ENCODE measurements at regions not wholly inside any gene's neighbourhood (a gene's known extent, or its start where the extent isn't known, plus 50 kb on each side); places are given as distances from the start of the nearest gene placed in this dataset.
"Not testable (repeated sequence)": the region's sequence is repeated elsewhere in the genome, so short reads cannot be mapped to it uniquely, and the experiment has no call there.

DNA sequence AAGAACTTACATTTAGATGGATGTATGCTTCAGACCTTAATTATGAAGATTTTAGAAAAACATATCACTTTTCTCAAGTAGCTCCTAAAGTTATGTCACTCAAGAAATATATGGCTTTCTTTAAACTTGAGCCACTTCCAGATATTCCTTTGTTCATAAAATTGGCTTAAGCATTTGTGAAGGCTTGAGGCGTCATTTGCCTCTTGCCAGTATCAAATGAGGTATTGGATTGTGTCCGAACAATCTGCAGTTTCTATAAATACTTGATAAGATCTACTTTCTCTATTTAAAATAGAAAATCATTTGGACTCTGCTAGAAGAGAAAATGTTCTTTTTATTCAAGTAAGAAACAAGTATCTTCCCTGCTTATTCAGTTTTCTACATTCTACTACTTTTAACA is 102.6 kb downstream of the RSL24D1 start:
- no peaks in the 10 kb centered on the region for H3K9me3 ChIP-seq (ENCODE audit: control insufficient read depth, insufficient read depth, low read length)
- no peaks in the 10 kb centered on the region for H3K4me1 ChIP-seq (ENCODE audit: control insufficient read depth, insufficient read depth, low read length)
- no peaks in the 10 kb centered on the region for H3K27me3 ChIP-seq (ENCODE audit: control insufficient read depth, insufficient read depth, low read length)
- H3K36me3 ChIP-seq (ENCODE audit: control insufficient read depth, insufficient read depth, low read length) = no peaks in the 10 kb centered on the region
- WGBS (ENCODE audit: insufficient coverage) = no CpG with 5 or more reads among the region's 2 CpGs
- H3K27ac ChIP-seq (ENCODE audit: low read depth, low read length) = no peak overlapping the region
- DNase-seq (ENCODE audit: low read depth in 4 of 6, low spot score in 6 of 6) = peak in 1 of 6 donors; percentile 73
- H3K4me3 ChIP-seq (ENCODE audit: low read depth, low read length) = no peak overlapping the region

DNA sequence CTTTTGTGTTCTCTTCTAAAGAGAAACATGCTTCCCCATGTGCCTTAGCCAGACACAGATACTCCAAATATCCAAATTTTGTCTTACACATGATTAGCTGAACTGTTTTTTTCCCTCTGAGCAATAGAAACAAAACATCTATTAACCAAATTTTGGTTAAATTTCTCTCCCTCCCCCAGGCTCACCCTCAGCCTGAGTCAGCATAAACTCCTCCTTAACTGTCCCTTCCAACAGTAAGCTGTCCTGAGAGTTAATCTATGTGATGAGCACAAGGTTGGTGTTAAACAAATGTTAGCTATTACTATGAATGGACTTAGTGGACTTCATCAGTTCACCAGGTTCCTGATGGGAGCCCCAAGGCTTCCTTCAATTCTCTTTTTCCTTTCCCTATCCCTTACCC is 108.5 kb downstream of the RSL24D1 start:
- H3K4me1 ChIP-seq (ENCODE audit: control insufficient read depth, insufficient read depth, low read length) = no peaks in the 10 kb centered on the region
- no peak for DNase-seq (ENCODE audit: low read depth in 4 of 6, low spot score in 6 of 6)
- no peaks in the 10 kb centered on the region for H3K9me3 ChIP-seq (ENCODE audit: control insufficient read depth, insufficient read depth, low read length)
- H3K27ac ChIP-seq (ENCODE audit: low read depth, low read length) = no peak overlapping the region
- no peak overlapping the region for H3K4me3 ChIP-seq (ENCODE audit: low read depth, low read length)
- no peaks in the 10 kb centered on the region for H3K36me3 ChIP-seq (ENCODE audit: control insufficient read depth, insufficient read depth, low read length)
- H3K27me3 ChIP-seq (ENCODE audit: control insufficient read depth, insufficient read depth, low read length) = no peaks in the 10 kb centered on the region

DNA sequence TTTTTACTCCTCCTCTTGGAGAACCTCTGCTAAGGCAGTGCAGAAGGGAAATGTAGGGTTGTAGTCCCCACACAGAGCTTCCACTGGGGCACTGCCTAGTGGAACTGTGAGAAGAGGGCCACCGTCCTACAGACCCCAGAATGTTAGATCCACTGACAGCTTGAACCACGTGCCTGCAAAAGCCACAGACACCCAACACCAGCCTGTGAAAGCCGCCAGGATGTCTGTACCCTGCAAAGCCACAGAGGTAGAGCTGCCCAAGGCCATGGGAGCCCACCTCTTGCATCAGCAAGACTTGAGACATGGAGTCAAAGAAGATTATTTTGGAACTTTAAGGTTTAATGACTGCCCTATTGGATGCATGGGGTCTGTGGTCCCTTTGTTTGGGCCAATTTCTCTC is 112.1 kb downstream of the RSL24D1 start:
- Histone ChIP-seq H3K27me3 (ENCODE audit: control insufficient read depth, insufficient read depth, low read length) (no peaks in the 10 kb centered on the region), H3K27ac (ENCODE audit: low read depth, low read length) (no peak overlapping the region), H3K4me1 (ENCODE audit: control insufficient read depth, insufficient read depth, low read length) (no peaks in the 10 kb centered on the region), H3K9me3 (ENCODE audit: control insufficient read depth, insufficient read depth, low read length) (no peaks in the 10 kb centered on the region), H3K4me3 (ENCODE audit: low read depth, low read length) (no peak overlapping the region), H3K36me3 (ENCODE audit: control insufficient read depth, insufficient read depth, low read length) (no peaks in the 10 kb centered on the region)
- DNase-seq (ENCODE audit: low read depth in 4 of 6, low spot score in 6 of 6) = no peak
- WGBS (ENCODE audit: insufficient coverage) = 100% methylated on average over 1 of the region's 3 CpGs

DNA sequence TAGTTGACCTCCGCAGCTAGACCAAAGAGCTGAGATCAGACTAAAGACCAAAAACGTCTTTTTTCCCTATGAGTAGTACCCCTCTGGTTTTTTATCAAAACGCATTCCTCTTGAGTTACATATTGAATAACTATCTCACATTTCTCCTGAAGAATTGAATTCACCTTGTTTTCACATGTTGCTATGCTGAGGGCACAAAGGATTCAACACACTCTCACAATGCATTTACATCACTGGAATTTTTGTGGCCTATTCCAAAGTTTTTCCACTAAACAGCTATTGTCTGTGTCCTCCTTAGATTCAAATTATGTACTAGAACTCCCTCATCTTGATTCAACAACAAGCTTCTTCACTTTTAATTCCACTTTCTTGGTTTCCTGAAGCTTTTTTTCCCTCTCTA is 112.5 kb downstream of the RSL24D1 start:
- Histone ChIP-seq H3K36me3 (ENCODE audit: control insufficient read depth, insufficient read depth, low read length) (no peaks in the 10 kb centered on the region), H3K27ac (ENCODE audit: low read depth, low read length) (no peak overlapping the region), H3K4me3 (ENCODE audit: low read depth, low read length) (no peak overlapping the region), H3K4me1 (ENCODE audit: control insufficient read depth, insufficient read depth, low read length) (no peaks in the 10 kb centered on the region), H3K9me3 (ENCODE audit: control insufficient read depth, insufficient read depth, low read length) (no peaks in the 10 kb centered on the region), H3K27me3 (ENCODE audit: control insufficient read depth, insufficient read depth, low read length) (no peaks in the 10 kb centered on the region)
- WGBS (ENCODE audit: insufficient coverage) = 83% methylated on average over 3 of the region's 3 CpGs
- no peak for DNase-seq (ENCODE audit: low read depth in 4 of 6, low spot score in 6 of 6)

DNA sequence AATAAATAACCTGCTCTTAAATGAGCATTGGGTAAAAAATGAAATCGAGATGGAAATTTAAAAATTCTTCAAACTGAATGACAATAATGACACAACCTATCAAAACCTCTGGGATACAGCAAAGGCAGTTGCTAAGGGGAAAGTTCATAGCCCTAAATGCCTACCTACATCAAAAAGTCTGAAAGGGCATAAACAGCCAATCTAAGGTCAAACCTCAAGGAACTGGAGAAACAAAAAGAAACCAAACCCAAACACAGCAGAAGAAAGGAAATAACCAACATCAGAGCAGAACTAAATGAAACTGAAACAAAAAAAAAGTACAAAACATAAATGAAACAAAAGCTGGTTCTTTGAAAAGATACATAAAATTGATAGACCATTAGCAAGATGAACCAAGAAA is 119.7 kb downstream of the RSL24D1 start:
- not testable (repeated sequence) for H3K36me3 ChIP-seq (ENCODE audit: control insufficient read depth, insufficient read depth, low read length); H3K4me1 ChIP-seq (ENCODE audit: control insufficient read depth, insufficient read depth, low read length); H3K27me3 ChIP-seq (ENCODE audit: control insufficient read depth, insufficient read depth, low read length); H3K9me3 ChIP-seq (ENCODE audit: control insufficient read depth, insufficient read depth, low read length); H3K27ac ChIP-seq (ENCODE audit: low read depth, low read length); DNase-seq (ENCODE audit: low read depth in 4 of 6, low spot score in 6 of 6); H3K4me3 ChIP-seq (ENCODE audit: low read depth, low read length)
- no CpG with 5 or more reads among the region's 1 CpG for WGBS (ENCODE audit: insufficient coverage)

DNA sequence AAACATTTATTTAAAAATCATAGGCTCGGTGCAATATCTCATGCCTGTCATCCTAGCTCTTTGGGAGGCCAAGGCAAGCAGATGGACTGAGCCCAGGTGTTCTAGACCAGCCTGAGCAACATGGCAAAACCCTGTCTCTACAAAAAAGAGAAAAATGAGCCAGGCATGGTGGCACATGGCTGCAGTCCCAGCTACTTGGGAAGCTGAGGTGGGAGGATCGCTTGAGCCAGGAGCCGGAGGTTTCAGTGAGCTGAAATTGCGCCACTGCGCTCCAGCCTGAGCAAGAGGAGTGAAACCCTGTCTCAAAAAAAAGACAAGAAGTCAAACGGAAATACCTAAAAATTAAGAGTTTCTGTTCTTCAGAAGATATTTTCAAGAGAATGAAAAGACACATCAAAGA is 122.3 kb downstream of the RSL24D1 start:
- no peaks in the 10 kb centered on the region for H3K27me3 ChIP-seq (ENCODE audit: control insufficient read depth, insufficient read depth, low read length)
- H3K4me3 ChIP-seq (ENCODE audit: low read depth, low read length) = no peak overlapping the region
- no peak for DNase-seq (ENCODE audit: low read depth in 4 of 6, low spot score in 6 of 6)
- no peaks in the 10 kb centered on the region for H3K4me1 ChIP-seq (ENCODE audit: control insufficient read depth, insufficient read depth, low read length)
- no peaks in the 10 kb centered on the region for H3K36me3 ChIP-seq (ENCODE audit: control insufficient read depth, insufficient read depth, low read length)
- H3K27ac ChIP-seq (ENCODE audit: low read depth, low read length) = no peak overlapping the region
- 100% methylated on average over 1 of the region's 6 CpGs for WGBS (ENCODE audit: insufficient coverage)
- H3K9me3 ChIP-seq (ENCODE audit: control insufficient read depth, insufficient read depth, low read length) = no peaks in the 10 kb centered on the region

DNA sequence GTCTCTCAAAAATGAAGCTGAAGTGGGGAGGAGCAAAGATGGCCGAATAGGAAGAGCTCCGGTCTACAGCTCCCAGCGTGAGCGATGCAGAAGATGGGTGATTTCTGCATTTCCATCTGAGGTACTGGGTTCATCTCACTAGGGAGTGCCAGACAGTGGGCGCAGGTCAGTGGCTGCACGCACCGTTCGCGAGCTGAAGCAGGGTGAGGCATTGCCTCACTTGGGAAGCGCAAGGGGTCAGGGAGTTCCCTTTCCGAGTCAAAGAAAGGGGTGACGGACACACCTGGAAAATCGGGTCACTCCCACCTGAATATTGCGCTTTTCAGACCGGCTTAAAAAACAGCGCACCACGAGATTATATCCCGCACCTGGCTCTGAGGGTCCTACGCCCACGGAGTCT is 132.8 kb downstream of the RSL24D1 start:
- 88% methylated on average over 16 of the region's 20 CpGs for WGBS (ENCODE audit: insufficient coverage)
- H3K27ac ChIP-seq (ENCODE audit: low read depth, low read length); H3K27me3 ChIP-seq (ENCODE audit: control insufficient read depth, insufficient read depth, low read length); H3K4me3 ChIP-seq (ENCODE audit: low read depth, low read length); H3K36me3 ChIP-seq (ENCODE audit: control insufficient read depth, insufficient read depth, low read length); H3K4me1 ChIP-seq (ENCODE audit: control insufficient read depth, insufficient read depth, low read length); H3K9me3 ChIP-seq (ENCODE audit: control insufficient read depth, insufficient read depth, low read length); DNase-seq (ENCODE audit: low read depth in 4 of 6, low spot score in 6 of 6): not testable (repeated sequence)

DNA sequence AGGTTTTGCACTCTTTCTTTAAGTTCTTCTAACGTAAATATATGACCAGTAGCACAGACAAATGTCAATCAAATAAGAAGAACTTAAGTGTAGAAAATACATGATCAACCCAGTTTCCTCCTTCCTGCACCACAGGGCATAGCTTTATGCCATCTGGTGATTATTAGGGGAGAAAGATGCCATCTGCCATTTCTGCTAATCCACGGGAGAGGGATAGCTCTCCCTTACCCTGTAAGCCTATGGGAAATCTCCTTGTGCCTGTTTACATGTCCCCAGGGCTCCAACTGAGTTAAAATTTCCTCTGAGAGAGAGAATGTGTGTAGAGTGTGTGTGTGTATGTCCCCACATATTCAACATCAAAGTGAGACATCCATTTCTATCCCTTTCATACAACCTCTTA is 135.9 kb downstream of the RSL24D1 start:
- no peak overlapping the region for H3K4me3 ChIP-seq (ENCODE audit: low read depth, low read length)
- H3K4me1 ChIP-seq (ENCODE audit: control insufficient read depth, insufficient read depth, low read length) = no peaks in the 10 kb centered on the region
- peak in 1 of 6 donors; percentile 61 for DNase-seq (ENCODE audit: low read depth in 4 of 6, low spot score in 6 of 6)
- no peaks in the 10 kb centered on the region for H3K36me3 ChIP-seq (ENCODE audit: control insufficient read depth, insufficient read depth, low read length)
- WGBS (ENCODE audit: insufficient coverage) = no CpG with 5 or more reads among the region's 2 CpGs
- no peaks in the 10 kb centered on the region for H3K9me3 ChIP-seq (ENCODE audit: control insufficient read depth, insufficient read depth, low read length)
- no peak overlapping the region for H3K27ac ChIP-seq (ENCODE audit: low read depth, low read length)
- no peaks in the 10 kb centered on the region for H3K27me3 ChIP-seq (ENCODE audit: control insufficient read depth, insufficient read depth, low read length)

DNA sequence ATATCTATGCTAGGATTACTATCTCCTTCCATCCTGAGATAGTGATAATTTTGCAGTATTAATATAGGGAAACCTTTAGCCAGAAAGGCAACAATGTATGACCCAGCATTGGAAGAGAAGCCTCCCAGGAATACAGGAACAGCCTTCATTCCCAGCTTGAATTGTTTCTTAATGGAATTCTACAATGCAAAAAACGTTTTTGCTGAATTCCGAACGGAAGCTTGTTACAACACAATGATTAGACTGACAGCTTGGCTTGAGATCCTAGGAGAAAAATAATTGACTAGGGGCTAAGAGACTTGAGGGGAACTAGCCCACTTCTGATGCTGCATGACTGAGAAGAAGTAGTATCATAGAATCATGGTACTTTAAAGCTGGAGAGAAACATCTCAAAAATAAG is 140.2 kb downstream of the RSL24D1 start:
- no peak overlapping the region for H3K27ac ChIP-seq (ENCODE audit: low read depth, low read length)

DNA sequence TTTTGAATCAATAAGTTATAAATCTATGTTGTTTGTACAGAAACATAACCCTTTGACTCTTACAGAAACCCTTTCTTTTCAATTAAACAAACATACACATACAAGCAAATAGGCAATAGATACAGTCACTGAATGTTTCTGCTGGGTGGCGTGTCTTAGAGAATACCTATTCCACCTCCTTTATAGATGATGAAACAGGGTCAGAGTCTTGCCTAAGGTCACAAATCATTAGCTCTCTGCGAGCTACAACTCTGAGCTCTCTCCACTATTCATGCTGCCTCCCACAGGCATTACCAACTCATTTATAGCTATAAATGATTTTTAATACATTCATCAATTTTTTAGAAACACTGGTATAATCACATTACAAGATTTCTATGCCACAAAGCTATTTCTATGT is 152.6 kb downstream of the RSL24D1 start:
- no peaks in the 10 kb centered on the region for H3K36me3 ChIP-seq (ENCODE audit: control insufficient read depth, insufficient read depth, low read length)
- no peak for DNase-seq (ENCODE audit: low read depth in 4 of 6, low spot score in 6 of 6)
- no peaks in the 10 kb centered on the region for H3K27me3 ChIP-seq (ENCODE audit: control insufficient read depth, insufficient read depth, low read length)
- WGBS (ENCODE audit: insufficient coverage) = 50% methylated on average over 1 of the region's 2 CpGs
- no peaks in the 10 kb centered on the region for H3K4me1 ChIP-seq (ENCODE audit: control insufficient read depth, insufficient read depth, low read length)
- no peak overlapping the region for H3K27ac ChIP-seq (ENCODE audit: low read depth, low read length)
- no peak overlapping the region for H3K4me3 ChIP-seq (ENCODE audit: low read depth, low read length)
- peaks cover 3% of the 10 kb centered on the region for H3K9me3 ChIP-seq (ENCODE audit: control insufficient read depth, insufficient read depth, low read length)

More for the DNA sequence above, 140.2 kb downstream of the RSL24D1 start:
- Histone ChIP-seq H3K9me3 (ENCODE audit: control insufficient read depth, insufficient read depth, low read length) (no peaks in the 10 kb centered on the region), H3K4me3 (ENCODE audit: low read depth, low read length) (no peak overlapping the region), H3K4me1 (ENCODE audit: control insufficient read depth, insufficient read depth, low read length) (no peaks in the 10 kb centered on the region), H3K36me3 (ENCODE audit: control insufficient read depth, insufficient read depth, low read length) (no peaks in the 10 kb centered on the region), H3K27me3 (ENCODE audit: control insufficient read depth, insufficient read depth, low read length) (no peaks in the 10 kb centered on the region)
- no peak for DNase-seq (ENCODE audit: low read depth in 4 of 6, low spot score in 6 of 6)
- WGBS (ENCODE audit: insufficient coverage) = 70% methylated on average over 2 of the region's 3 CpGs
